ENCODE measurements at regions not wholly inside any gene's neighbourhood (a gene's known extent, or its start where the extent isn't known, plus 50 kb on each side); places are given as distances from the start of the nearest gene placed in this dataset.
"Not testable (repeated sequence)": the region's sequence is repeated elsewhere in the genome, so short reads cannot be mapped to it uniquely, and the experiment has no call there.

DNA sequence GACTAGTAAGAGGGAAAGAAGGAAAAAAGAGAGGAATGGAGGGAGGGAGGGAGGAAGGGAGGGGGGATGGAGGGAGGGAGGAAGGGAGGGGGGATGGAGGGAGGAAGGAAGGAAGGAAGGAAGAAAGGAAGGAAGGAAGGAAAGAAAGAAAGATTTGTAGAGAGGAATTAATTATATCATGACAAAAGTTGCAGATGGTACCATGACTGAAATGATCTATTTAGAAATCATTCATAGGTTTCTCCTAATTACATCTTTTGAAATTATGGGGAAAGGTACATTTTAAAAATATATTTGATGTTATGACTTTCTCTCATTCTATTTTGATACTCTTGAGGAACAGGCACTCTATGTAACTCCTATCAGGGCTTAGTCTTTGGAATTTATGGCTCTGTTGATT, 236.2 kb upstream of the BTG1 start:
- no peaks in the 10 kb centered on the region for H3K9me2 ChIP-seq (ENCODE audit: insufficient read depth, low read length)
- POLR2A ChIA-PET = no interaction called here
- DNase-seq (ENCODE audit: low spot score) = no peak
- no peaks in the 10 kb centered on the region for H3K9me3 ChIP-seq (ENCODE audit: low read length)
- CTCF ChIA-PET (ENCODE audit: unreplicated experiment) = no interaction called here
- no peak overlapping the region for H2AFZ ChIP-seq (ENCODE audit: low read length)
- no peaks in the 10 kb centered on the region for H3K4me1 ChIP-seq (ENCODE audit: insufficient read depth, low read length, poor library complexity, severe bottlenecking)
- no peak overlapping the region for H3K4me3 ChIP-seq (ENCODE audit: low read depth, low read length, poor library complexity, severe bottlenecking)
- H4K20me1 ChIP-seq (ENCODE audit: insufficient read depth, low read length) = no peaks in the 10 kb centered on the region
- H3K79me2 ChIP-seq (ENCODE audit: insufficient read depth, low read depth, low read length) = no peaks in the 10 kb centered on the region
- H3K36me3 ChIP-seq (ENCODE audit: insufficient read depth, low read length) = no peaks in the 10 kb centered on the region
- no peak overlapping the region for H3K4me2 ChIP-seq (ENCODE audit: low read length)
- H3K27ac ChIP-seq (ENCODE audit: low read depth, low read length, poor library complexity, severe bottlenecking) = no peak overlapping the region
- intact Hi-C loops (cut with micrococcal nuclease; ENCODE audit: unreplicated experiment) = no loop called here
- TF ChIP-seq EZH2phosphoT487 (IDR thresholded peaks at IDR 0.05; ENCODE audit: borderline replicate concordance, low read depth, low read length) = no peak
- TF ChIP-seq, protein P1, sequence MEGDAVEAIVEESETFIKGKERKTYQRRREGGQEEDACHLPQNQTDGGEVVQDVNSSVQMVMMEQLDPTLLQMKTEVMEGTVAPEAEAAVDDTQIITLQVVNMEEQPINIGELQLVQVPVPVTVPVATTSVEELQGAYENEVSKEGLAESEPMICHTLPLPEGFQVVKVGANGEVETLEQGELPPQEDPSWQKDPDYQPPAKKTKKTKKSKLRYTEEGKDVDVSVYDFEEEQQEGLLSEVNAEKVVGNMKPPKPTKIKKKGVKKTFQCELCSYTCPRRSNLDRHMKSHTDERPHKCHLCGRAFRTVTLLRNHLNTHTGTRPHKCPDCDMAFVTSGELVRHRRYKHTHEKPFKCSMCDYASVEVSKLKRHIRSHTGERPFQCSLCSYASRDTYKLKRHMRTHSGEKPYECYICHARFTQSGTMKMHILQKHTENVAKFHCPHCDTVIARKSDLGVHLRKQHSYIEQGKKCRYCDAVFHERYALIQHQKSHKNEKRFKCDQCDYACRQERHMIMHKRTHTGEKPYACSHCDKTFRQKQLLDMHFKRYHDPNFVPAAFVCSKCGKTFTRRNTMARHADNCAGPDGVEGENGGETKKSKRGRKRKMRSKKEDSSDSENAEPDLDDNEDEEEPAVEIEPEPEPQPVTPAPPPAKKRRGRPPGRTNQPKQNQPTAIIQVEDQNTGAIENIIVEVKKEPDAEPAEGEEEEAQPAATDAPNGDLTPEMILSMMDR (conservative IDR thresholded peaks at IDR 0.05; ENCODE audit: low read length) = no peak
- no TSS peak for BruUV-seq (replicated peaks)

GRCh38 chr12:92378682-92379479, 233.2 kb upstream of the BTG1 start:
- no peak for DNase-seq (ENCODE audit: low spot score)
- no peaks in the 10 kb centered on the region for H3K36me3 ChIP-seq (ENCODE audit: insufficient read depth, low read length)
- no peaks in the 10 kb centered on the region for H3K79me2 ChIP-seq (ENCODE audit: insufficient read depth, low read depth, low read length)
- TF ChIP-seq EZH2phosphoT487 (IDR thresholded peaks at IDR 0.05; ENCODE audit: borderline replicate concordance, low read depth, low read length) = no peak
- TF ChIP-seq, protein P1 (conservative IDR thresholded peaks at IDR 0.05; ENCODE audit: low read length) = no peak
- POLR2A ChIA-PET = interaction anchor here (0.6 to 1.4 kb wide), 3 partner anchors 14 to 219 kb away, joined by 3 to 5 read pairs (median 4); no protein-coding TSS in a partner anchor
- no peak overlapping the region for H2AFZ ChIP-seq (ENCODE audit: low read length)
- no peak overlapping the region for H3K4me2 ChIP-seq (ENCODE audit: low read length)
- no peaks in the 10 kb centered on the region for H3K9me2 ChIP-seq (ENCODE audit: insufficient read depth, low read length)
- H4K20me1 ChIP-seq (ENCODE audit: insufficient read depth, low read length) = no peaks in the 10 kb centered on the region
- no peak overlapping the region for H3K27ac ChIP-seq (ENCODE audit: low read depth, low read length, poor library complexity, severe bottlenecking)
- no TSS peak for BruUV-seq (replicated peaks)
- CTCF ChIA-PET (ENCODE audit: unreplicated experiment) = no interaction called here
- intact Hi-C loops (cut with micrococcal nuclease; ENCODE audit: unreplicated experiment) = no loop called here
- no peak overlapping the region for H3K4me3 ChIP-seq (ENCODE audit: low read depth, low read length, poor library complexity, severe bottlenecking)
- H3K9me3 ChIP-seq (ENCODE audit: low read length) = peaks cover 5% of the 10 kb centered on the region; the same call in 1 of the 2 replicates
- no peaks in the 10 kb centered on the region for H3K4me1 ChIP-seq (ENCODE audit: insufficient read depth, low read length, poor library complexity, severe bottlenecking)

GRCh38 chr12:92375504-92375903, 229.9 kb upstream of the BTG1 start:
- peaks cover 18% of the 10 kb centered on the region for H3K4me1 ChIP-seq (ENCODE audit: insufficient read depth, low read length, poor library complexity, severe bottlenecking)
- H4K20me1 ChIP-seq (ENCODE audit: insufficient read depth, low read length); H3K4me3 ChIP-seq (ENCODE audit: low read depth, low read length, poor library complexity, severe bottlenecking); H3K9me3 ChIP-seq (ENCODE audit: low read length); H3K79me2 ChIP-seq (ENCODE audit: insufficient read depth, low read depth, low read length); H3K27ac ChIP-seq (ENCODE audit: low read depth, low read length, poor library complexity, severe bottlenecking); BruUV-seq (replicated peaks); H2AFZ ChIP-seq (ENCODE audit: low read length); H3K4me2 ChIP-seq (ENCODE audit: low read length); H3K9me2 ChIP-seq (ENCODE audit: insufficient read depth, low read length); CTCF ChIA-PET (ENCODE audit: unreplicated experiment); DNase-seq (ENCODE audit: low spot score); intact Hi-C loops (cut with micrococcal nuclease; ENCODE audit: unreplicated experiment); H3K36me3 ChIP-seq (ENCODE audit: insufficient read depth, low read length): not testable (repeated sequence)
- POLR2A ChIA-PET = interaction anchor here (0.8 to 3.1 kb wide), 7 partner anchors 9 to 29 kb away, joined by 3 to 21 read pairs (median 4); no protein-coding TSS in a partner anchor

Data from OCI-LY7 (cell line).